ENCODE measurements at regions not wholly inside any gene's neighbourhood (a gene's known extent, or its start where the extent isn't known, plus 50 kb on each side); places are given as distances from the start of the nearest gene placed in this dataset.

DNA sequence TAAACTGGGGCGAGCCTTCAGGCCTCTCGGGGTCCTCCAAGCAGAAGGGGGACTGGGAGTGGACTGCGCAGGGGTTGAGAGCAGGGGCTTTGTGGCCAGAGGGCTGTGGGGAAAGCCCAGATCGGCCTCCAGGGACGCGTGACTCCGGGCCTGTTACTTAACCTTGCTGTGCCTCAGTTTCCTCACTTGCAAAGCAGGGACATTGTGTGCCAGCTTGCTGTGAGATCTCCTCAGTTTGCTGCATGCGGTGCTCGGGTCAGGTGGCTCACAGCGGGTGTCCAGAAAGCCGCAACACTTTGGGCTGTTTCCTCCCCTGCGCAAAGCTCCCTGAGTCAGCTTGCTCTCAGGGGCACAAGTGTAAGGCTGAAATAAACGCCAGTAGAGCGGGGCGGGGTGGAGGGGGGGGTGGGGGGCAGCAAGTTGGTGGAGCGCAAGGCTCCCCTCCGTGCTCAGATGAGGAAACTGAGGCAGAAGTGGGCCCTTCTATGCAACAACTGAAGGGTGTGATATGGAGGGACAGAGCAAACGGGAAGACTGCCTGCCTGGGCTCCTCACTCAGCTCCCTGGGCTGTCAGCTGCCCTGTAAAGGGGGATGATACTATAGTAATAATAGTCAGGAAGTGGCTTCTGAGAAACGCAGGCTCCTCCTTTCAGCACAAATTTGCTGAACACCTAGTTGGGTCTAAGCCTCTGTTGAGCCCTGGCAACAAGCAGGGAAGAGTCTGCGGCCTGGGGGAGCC is 101.0 kb downstream of the HMX1 start:
- peaks cover 0 to 6% of the 10 kb centered on the region in 2 donors for H3K27me3 Mint-ChIP-seq
- DNase-seq = no peak
- no peaks in the 10 kb centered on the region for H3K4me1 Mint-ChIP-seq (ENCODE audit: low read depth in 2 of 2)
- H3K27ac Mint-ChIP-seq = no peak overlapping the region
- ATAC-seq (replicated peaks) = no peak
- peaks cover 0 to 3% of the 10 kb centered on the region in 2 donors for H3K9me3 Mint-ChIP-seq
- no peaks in the 10 kb centered on the region for H3K36me3 Mint-ChIP-seq (ENCODE audit: insufficient read depth)
- H3K4me3 Mint-ChIP-seq = no peak overlapping the region

DNA sequence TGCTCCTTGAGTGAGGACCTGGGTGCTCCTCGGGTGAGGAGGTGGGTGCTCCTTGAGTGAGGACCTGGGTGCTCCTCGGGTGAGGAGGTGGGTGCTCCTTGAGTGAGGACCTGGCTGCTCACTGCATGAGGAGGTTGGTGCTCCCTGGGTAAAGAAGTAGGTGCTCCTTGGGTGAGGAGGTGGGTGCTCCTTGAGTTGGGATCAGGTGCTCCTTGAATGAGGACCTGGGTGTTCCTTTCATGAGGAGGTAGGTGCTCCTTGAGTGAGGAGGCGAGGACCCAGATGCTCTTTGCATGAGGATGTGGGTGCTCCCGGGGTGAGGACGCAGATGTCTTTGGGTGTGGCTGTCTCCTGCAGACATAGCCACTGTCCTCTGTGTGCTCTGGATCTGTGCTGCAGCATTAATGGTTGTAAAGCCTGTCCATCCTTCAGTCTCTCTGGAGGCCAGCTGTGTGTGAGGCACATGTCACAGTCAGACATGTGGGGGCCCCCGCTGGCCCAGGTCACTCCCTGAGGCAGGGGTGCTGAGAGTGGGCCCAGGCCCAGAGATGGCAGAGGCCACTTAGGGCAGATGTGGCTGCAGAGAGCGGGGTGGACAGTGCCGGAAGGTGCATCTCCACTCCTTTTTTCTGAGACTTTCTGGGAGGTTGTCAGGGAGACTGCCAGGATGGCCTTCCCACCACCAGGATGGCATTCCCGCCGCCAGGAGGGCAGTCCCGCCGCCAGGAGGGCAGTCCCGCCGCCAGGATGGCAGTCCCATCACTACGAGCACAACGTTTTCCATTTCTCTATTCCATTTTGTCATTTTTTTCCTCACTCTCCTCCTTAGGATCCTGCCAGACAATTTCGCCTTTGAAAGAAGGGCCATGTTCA is 101.8 kb downstream of the HMX1 start:
- no peak for ATAC-seq (replicated peaks)
- H3K4me3 Mint-ChIP-seq = no peak overlapping the region
- no peaks in the 10 kb centered on the region for H3K4me1 Mint-ChIP-seq (ENCODE audit: low read depth in 2 of 2)
- no peaks in the 10 kb centered on the region for H3K36me3 Mint-ChIP-seq (ENCODE audit: insufficient read depth)
- no peak for DNase-seq
- H3K9me3 Mint-ChIP-seq = peaks cover 0 to 3% of the 10 kb centered on the region in 2 donors
- H3K27ac Mint-ChIP-seq = no peak overlapping the region
- peaks cover 0 to 6% of the 10 kb centered on the region in 2 donors for H3K27me3 Mint-ChIP-seq

DNA sequence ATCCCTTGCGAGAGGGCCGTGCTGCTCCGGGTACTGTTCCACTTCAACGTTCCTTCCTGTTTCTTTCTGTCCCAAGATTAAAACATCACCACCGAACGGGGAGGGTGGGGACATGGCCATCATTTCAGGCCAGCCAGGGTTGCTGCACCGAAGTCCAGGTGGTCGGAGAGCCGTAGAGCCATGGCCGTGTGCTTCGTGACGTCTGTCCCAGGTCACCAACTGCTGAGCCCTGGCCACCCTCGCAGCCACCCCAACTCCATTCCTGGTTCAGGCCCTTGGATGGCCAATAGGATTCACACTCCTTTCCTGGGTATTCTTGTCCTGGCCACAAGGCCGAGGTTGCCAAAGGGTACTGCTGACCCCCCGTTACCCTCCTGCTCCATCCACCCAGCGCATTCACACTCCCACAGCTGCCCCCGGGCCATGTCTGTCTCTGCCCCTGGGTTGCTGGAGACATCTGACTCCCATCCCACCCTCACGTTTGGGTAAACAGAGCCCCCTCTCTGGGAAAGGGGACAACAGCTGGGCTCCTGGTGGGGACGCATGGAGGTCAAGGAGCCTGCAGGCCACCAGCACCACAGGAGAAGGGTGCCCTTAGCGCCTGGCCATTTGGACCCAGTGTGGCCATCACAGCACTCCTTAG is 103.2 kb downstream of the HMX1 start:
- Mint-ChIP-seq H3K36me3 (ENCODE audit: insufficient read depth) (no peaks in the 10 kb centered on the region), H3K9me3 (peaks cover 0 to 3% of the 10 kb centered on the region in 2 donors), H3K4me3 (no peak overlapping the region), H3K27ac (no peak overlapping the region), H3K4me1 (ENCODE audit: low read depth in 2 of 2) (no peaks in the 10 kb centered on the region), H3K27me3 (peaks cover 0 to 6% of the 10 kb centered on the region in 2 donors)
- no peak for ATAC-seq (replicated peaks)
- DNase-seq = no peak

DNA sequence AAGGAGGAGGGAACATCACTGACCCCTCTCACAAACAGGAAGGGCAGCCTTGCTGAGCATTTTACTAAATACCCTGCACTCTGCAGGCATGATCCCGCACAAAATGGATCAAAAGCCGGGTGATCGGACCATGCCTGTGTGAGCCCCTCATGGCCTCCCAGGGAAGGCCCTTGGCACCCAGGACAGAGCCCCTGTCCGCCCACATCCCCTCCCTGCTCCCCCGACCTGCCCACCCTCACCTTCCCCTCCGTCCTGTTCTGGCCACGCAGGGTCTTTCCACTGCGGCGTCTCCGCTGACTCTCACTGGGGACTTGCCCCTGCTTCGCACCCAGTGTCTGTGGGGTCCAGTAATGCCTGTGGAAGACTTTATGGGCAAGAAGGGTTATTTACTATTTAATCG is 105.0 kb downstream of the HMX1 start:
- Mint-ChIP-seq H3K27me3 (peaks cover 0 to 6% of the 10 kb centered on the region in 2 donors), H3K9me3 (peaks cover 0 to 3% of the 10 kb centered on the region in 2 donors), H3K4me3 (no peak overlapping the region), H3K36me3 (ENCODE audit: insufficient read depth) (no peaks in the 10 kb centered on the region), H3K4me1 (ENCODE audit: low read depth in 2 of 2) (no peaks in the 10 kb centered on the region), H3K27ac (no peak overlapping the region)
- no peak for DNase-seq
- ATAC-seq (replicated peaks) = no peak

DNA sequence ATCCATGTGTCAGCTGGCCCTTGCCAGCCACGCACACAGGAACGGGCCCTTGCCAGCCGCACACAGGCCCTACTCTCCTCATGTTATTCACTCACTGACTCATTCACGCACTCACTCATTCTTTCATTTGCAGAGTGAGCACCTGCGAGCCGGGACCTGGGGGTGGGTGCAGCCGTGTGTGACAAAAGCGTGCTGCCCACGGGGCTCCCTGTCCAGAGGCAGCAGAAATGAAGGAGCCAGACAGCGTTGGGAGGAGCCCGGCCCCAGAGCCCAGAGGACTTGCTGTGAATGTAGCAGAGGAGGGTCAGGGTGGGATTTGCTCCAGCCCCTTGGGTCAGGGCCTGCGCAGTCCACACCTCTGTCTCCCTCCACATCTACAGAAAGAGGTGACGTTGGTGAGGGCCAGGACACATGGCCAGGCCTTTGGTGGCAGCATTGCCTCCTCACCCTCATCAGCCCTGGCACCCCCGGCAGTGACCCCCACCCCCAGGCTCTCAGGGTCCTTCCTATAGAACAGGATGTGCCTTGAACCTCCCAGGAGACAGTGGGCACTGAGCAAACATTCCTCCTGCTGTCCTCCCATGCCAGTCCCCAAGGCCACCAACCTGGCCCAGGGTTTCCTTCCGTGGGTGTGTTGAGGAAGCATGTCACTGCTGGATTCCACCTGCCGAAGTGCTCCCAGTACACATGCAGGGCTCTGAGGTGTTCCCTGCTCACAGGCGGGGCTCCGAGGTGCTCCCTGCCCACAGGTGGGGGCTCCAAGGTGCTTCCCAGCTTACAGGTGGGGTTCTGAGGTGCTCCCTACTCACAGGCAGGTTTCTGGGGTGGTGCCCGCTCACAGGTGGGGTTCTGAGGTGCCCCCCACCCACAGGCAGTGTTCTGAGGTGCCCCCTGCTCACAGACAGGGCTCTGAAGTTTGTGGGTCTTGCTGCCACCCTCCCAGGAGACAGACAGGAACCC is 105.7 kb downstream of the HMX1 start:
- no peak for DNase-seq
- Mint-ChIP-seq H3K27ac (no peak overlapping the region), H3K4me1 (ENCODE audit: low read depth in 2 of 2) (no peaks in the 10 kb centered on the region), H3K36me3 (ENCODE audit: insufficient read depth) (no peaks in the 10 kb centered on the region), H3K4me3 (no peak overlapping the region), H3K9me3 (peaks cover 0 to 3% of the 10 kb centered on the region in 2 donors), H3K27me3 (peaks cover 0 to 6% of the 10 kb centered on the region in 2 donors)
- ATAC-seq (replicated peaks) = no peak

DNA sequence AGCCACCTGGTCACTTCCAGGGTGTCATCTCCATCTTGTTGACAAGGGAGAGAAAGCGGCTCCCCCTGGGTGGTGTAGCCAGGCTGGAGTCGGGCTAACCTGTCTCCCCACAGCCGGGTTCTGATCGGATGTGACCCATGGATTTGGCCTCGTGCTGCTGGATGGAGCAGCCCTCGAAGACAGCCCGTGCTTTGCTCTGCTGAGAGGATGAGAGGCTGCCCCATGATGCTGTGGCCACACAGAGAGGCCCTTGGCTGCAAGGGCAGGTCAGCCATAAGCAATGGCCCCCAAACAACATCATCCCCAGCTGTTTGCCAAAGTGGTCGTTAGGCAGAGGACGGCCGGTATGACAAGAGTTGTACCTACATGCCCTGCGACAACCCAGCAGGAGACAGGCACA is 106.6 kb downstream of the HMX1 start:
- Mint-ChIP-seq H3K4me1 (ENCODE audit: low read depth in 2 of 2) (no peaks in the 10 kb centered on the region), H3K9me3 (peaks cover 0 to 3% of the 10 kb centered on the region in 2 donors), H3K27me3 (peaks cover 0 to 6% of the 10 kb centered on the region in 2 donors), H3K27ac (no peak overlapping the region), H3K36me3 (ENCODE audit: insufficient read depth) (no peaks in the 10 kb centered on the region), H3K4me3 (no peak overlapping the region)
- ATAC-seq (replicated peaks) (no peak), DNase-seq (no peak)

DNA sequence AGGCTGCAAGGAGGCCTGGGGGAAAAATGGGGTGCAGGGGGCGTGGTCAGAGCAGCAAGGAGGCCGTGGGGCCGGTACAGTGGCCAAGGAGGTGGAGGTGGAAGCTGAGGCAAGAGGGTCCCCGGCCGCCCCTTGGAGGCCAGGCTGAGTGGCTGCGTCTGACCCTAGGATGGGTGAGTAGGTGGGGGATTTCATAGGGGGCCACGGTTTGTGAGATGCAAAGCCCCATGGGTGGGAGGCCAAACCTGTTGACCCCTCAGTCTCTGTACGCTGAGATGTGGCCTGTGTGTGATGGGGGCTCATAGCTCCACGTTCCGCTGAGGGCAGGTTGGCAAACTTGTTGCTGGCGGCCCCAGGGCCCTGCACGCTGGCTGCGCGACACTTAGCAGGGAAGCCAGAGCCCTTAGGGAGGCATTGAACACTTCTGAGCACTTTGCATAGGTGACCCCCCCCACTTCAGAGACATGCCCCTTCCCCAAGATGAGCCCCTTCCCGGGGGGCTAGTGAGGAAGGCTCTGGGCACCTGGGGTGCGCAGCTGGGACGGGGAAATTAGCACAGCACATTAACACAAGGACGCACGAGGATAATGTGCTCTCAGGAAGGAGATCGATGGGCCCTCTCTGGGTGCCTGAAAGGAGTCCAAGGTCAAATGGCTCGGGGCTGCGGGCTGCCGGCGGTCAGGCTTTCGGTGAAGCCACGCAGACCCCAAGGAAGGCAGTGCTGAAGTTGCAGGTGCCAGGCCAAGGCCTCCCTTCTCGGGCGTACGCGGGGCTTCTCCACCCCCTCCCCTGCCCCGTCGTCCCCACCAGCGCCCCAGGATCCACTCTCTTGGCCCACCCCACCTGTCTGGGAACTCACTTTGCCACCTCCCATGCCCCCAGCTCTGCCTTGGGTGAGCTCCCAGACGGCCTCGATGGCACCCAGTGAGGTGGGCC is 107.4 kb downstream of the HMX1 start:
- no peak for ATAC-seq (replicated peaks)
- Mint-ChIP-seq H3K4me3 (no peak overlapping the region), H3K9me3 (peaks cover 0 to 3% of the 10 kb centered on the region in 2 donors), H3K4me1 (ENCODE audit: low read depth in 2 of 2) (no peaks in the 10 kb centered on the region), H3K27me3 (peaks cover 0 to 6% of the 10 kb centered on the region in 2 donors), H3K27ac (no peak overlapping the region), H3K36me3 (ENCODE audit: insufficient read depth) (no peaks in the 10 kb centered on the region)
- DNase-seq = no peak

DNA sequence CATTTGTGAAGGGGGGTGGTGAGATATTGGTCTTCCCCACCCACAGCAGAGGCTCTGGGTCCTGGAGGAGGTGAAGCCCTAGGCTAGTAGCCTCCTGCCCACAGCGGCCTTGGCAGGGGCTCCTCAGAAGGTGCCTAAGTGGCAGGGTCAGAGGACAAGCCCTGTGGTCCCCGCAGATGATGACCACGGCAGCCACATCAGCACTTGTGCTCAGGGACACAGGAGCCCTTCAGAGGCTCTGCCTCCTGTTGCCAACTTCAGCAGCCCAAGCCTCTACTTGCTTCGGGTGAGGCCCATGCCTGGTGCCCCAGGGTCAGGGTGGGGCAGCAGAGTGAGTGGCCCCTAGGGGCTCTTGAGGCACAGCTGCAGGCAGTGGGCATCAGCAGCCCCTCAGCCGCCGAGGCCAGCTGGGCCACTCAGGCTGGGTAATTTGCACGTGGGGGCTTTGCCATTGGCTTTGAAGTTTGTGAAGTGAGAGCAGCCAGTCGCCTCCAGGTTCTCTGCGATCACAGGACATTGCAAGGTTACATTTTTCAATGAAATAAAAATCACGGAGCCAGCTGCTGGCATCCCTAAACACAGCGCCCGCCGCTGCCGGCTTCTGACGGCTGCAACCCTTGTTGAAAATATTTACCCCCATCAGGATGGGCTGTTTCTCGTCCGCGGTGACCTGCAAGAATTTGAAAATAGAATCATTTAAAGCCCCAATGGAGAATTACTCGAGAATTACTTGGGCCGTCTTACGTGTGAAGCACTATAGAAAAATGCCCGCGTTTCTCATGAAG is 108.5 kb downstream of the HMX1 start:
- Mint-ChIP-seq H3K27ac (no peak overlapping the region), H3K36me3 (ENCODE audit: insufficient read depth) (no peaks in the 10 kb centered on the region), H3K27me3 (peaks cover 0 to 5% of the 10 kb centered on the region in 2 donors), H3K9me3 (no peaks in the 10 kb centered on the region), H3K4me3 (no peak overlapping the region), H3K4me1 (ENCODE audit: low read depth in 2 of 2) (no peaks in the 10 kb centered on the region)
- DNase-seq (no peak), ATAC-seq (replicated peaks) (no peak)

DNA sequence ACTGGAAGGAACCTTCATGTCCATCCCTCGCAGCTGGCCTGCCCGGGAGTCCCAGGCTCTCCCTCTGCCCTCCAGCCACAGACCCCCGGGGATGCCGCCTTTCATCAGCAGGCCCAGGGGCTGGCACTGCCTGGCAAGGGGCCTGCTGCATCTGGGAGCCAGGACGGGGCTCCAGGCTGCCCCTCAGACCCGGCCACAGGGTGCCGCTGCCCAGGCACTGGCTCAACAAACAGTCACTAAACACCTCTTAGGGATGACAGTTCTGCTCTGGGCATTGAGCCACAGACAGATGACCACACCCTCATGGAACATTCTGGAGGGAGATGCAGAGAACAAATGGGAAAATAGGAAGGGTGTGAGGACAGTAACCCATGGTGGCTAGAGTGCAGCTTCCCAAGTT is 109.3 kb downstream of the HMX1 start:
- no peaks in the 10 kb centered on the region for H3K9me3 Mint-ChIP-seq
- ATAC-seq (replicated peaks) = no peak
- H3K27me3 Mint-ChIP-seq = no peaks in the 10 kb centered on the region
- H3K36me3 Mint-ChIP-seq (ENCODE audit: insufficient read depth) = no peaks in the 10 kb centered on the region
- no peaks in the 10 kb centered on the region for H3K4me1 Mint-ChIP-seq (ENCODE audit: low read depth in 2 of 2)
- no peak for DNase-seq
- no peak overlapping the region for H3K27ac Mint-ChIP-seq
- no peak overlapping the region for H3K4me3 Mint-ChIP-seq

DNA sequence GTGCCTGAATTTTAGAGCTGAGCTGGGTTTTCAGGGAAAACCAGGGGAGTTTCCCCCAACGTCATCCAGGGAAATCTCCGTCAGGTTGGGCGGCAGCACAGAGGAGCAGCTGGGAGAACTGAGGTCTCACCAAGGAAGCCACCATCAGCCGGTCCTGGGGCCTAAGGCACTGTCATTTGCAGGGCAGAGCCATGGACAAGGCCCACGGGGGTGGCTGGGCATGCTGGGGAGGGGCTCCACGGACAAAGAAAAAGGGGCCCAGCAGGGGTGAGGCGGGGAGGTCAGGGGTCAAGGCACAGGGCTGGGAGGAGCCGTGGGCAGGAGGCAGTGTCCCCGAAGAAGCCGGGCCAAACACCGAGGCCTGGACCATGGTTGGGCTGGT is 109.8 kb downstream of the HMX1 start:
- H3K9me3 Mint-ChIP-seq = no peaks in the 10 kb centered on the region
- ATAC-seq (replicated peaks) = no peak
- no peaks in the 10 kb centered on the region for H3K27me3 Mint-ChIP-seq
- no peaks in the 10 kb centered on the region for H3K4me1 Mint-ChIP-seq (ENCODE audit: low read depth in 2 of 2)
- H3K27ac Mint-ChIP-seq = no peak overlapping the region
- no peaks in the 10 kb centered on the region for H3K36me3 Mint-ChIP-seq (ENCODE audit: insufficient read depth)
- no peak overlapping the region for H3K4me3 Mint-ChIP-seq
- DNase-seq = no peak

DNA sequence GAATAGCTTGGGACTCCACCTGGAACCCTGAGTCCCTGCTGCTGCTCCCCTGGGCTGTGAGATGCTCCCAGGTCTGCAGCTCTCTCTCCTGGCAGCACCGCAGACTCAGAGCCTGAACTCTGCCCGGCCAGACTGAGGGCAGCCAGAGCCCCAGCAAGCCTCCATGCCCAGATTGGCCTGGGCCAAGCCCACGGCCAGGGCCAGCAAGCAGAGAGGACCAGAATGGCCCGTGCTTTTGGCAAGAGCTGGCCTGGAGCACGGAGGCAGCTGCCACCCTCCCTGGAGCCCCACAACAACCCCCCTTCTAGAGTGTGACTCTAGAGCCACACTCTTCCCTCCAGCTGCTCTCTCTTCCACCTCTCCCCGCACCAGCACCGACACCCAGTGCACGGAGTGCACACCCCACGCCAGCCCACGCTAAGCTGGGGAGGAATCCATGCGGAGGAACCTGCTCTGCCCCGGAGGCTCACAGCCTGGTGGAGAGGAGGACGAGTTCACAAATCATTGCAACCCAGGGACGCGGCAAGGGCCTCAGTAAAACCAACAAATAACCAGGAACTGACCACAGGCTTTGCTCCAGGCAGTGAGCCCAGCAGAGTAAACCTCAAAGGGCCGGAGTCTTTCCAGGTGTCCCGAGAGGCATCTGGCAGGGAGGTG is 110.3 kb downstream of the HMX1 start:
- ATAC-seq (replicated peaks) = no peak
- Mint-ChIP-seq H3K27me3 (no peaks in the 10 kb centered on the region), H3K4me1 (ENCODE audit: low read depth in 2 of 2) (no peaks in the 10 kb centered on the region), H3K4me3 (no peak overlapping the region), H3K36me3 (ENCODE audit: insufficient read depth) (no peaks in the 10 kb centered on the region), H3K27ac (no peak overlapping the region), H3K9me3 (no peaks in the 10 kb centered on the region)
- DNase-seq = no peak
